GM12891 (cell line): ENCODE measurements at regions not wholly inside any gene's neighbourhood (a gene's known extent, or its start where the extent isn't known, plus 50 kb on each side); places are given as distances from the start of the nearest gene placed in this dataset.

ENCODE experiments used
- PAX5 ChIP-seq: IDR thresholded peaks from 2 replicates; pipeline ENCODE4 v1.6.1; 2011; ENCODE audit warnings: low read length, moderate library complexity, mild to moderate bottlenecking; ENCODE audit not compliant: insufficient read depth, severe bottlenecking
- POLR2A ChIP-seq: IDR thresholded peaks from 2 replicates; pipeline ENCODE4 v1.6.1; 2011; ENCODE audit warnings: low read depth, low read length, control low read depth
- POLR2AphosphoS5 ChIP-seq: IDR thresholded peaks from 2 replicates; pipeline ENCODE4 v1.6.1; 2011; ENCODE audit warnings: low read depth, low read length, control low read depth
- POU2F2 ChIP-seq: IDR thresholded peaks from 2 replicates; pipeline ENCODE4 v1.6.1; 2011; ENCODE audit warnings: low read depth, mild to moderate bottlenecking, control low read depth, low read length, moderate library complexity
- SPI1 ChIP-seq: IDR thresholded peaks from 2 replicates; pipeline ENCODE4 v1.6.1; 2011; ENCODE audit warnings: low read depth, low read length, control low read depth
- TAF1 ChIP-seq: IDR thresholded peaks from 2 replicates; pipeline ENCODE4 v1.6.1; 2011; ENCODE audit warnings: low read depth, low read length, control low read depth

GRCh38 chr18:43484710-43485109, 207.4 kb upstream of the SYT4 start:
- TF ChIP-seq POLR2AphosphoS5 = no peak
- no peak for TF ChIP-seq POLR2A
- no peak for TF ChIP-seq TAF1
- TF ChIP-seq SPI1 = no peak
- TF ChIP-seq POU2F2 = no peak
- no peak for TF ChIP-seq PAX5
